ENCODE measurements at regions not wholly inside any gene's neighbourhood (a gene's known extent, or its start where the extent isn't known, plus 50 kb on each side); places are given as distances from the start of the nearest gene placed in this dataset.

- TF ChIP-seq EED (IDR thresholded peaks at IDR 0.05; ENCODE audit: low read depth) = peak; percentile 53
- TF ChIP-seq CBX5 (IDR thresholded peaks at IDR 0.05; ENCODE audit: low read depth) = no peak; the same call in 1 of the 2 replicates
- TF ChIP-seq FOXM1 (IDR thresholded peaks at IDR 0.05; ENCODE audit: low read depth, low read length) = 0 out of 2 replicates have a peak, but pooled peaks have one; percentile 34
- no peak for TF ChIP-seq EP300 (IDR thresholded peaks at IDR 0.05; ENCODE audit: borderline replicate concordance in 1 of 2, control insufficient read depth in 1 of 2, low read depth in 2 of 2, low read length in 2 of 2)
- TF ChIP-seq KLF5 (IDR thresholded peaks at IDR 0.05; ENCODE audit: partially characterized antibody) = no peak
- peak; percentile 49; the same call in 1 of the 2 replicates for TF ChIP-seq RAD51 (IDR thresholded peaks at IDR 0.05)
- no peak for TF ChIP-seq JUNB (IDR thresholded peaks at IDR 0.05)
- no peak for TF ChIP-seq MAX (IDR thresholded peaks at IDR 0.05; ENCODE audit: low read depth, low read length)
- TF ChIP-seq ZNF622 (IDR thresholded peaks at IDR 0.05) = no peak
- no peak for TF ChIP-seq FOXK2 (IDR thresholded peaks at IDR 0.05)
- TF ChIP-seq CBX3 (IDR thresholded peaks at IDR 0.05; ENCODE audit: borderline replicate concordance, low read depth) = no peak
- TF ChIP-seq MYB (IDR thresholded peaks at IDR 0.05; ENCODE audit: borderline replicate concordance, low read depth, low read length) = no peak
- TF ChIP-seq CTCF (IDR thresholded peaks at IDR 0.05 in 2 of 3, conservative IDR thresholded peaks at IDR 0.05 in 1 of 3; ENCODE audit: control insufficient read depth in 2 of 3, extremely low read depth in 1 of 3, insufficient read depth in 1 of 3, low read depth in 3 of 3, low read length in 3 of 3) = no peak
- TF ChIP-seq NR2F1 (conservative IDR thresholded peaks at IDR 0.05) = no peak
- TF ChIP-seq USF1 (IDR thresholded peaks at IDR 0.05; ENCODE audit: borderline replicate concordance, extremely low read length, insufficient read depth, low read depth, low read length) = no peak
- no peak for TF ChIP-seq YBX1 (IDR thresholded peaks at IDR 0.05)
- TF ChIP-seq HDGF (IDR thresholded peaks at IDR 0.05) = 0 out of 2 replicates have a peak, but pooled peaks have one; percentile 74
- no peak for TF ChIP-seq HDAC2 (IDR thresholded peaks at IDR 0.05)
- no peak for TF ChIP-seq ESRRA (IDR thresholded peaks at IDR 0.05; ENCODE audit: low read length)
- no peak for TF ChIP-seq KAT2A (conservative IDR thresholded peaks at IDR 0.05; ENCODE audit: control insufficient read depth, low read depth, low read length)
- peak; percentile 74 for TF ChIP-seq IKZF1 (conservative IDR thresholded peaks at IDR 0.05)
- TF ChIP-seq DPF2 (IDR thresholded peaks at IDR 0.05) = peak; percentile 63; the same call in 1 of the 2 replicates
- TF ChIP-seq POLR2AphosphoS2 (IDR thresholded peaks at IDR 0.05; ENCODE audit: low read depth, low read length) = no peak
- no peak for TF ChIP-seq BCL11A (IDR thresholded peaks at IDR 0.05; ENCODE audit: low read depth, low read length)
- no peak for TF ChIP-seq BACH1 (IDR thresholded peaks at IDR 0.05; ENCODE audit: borderline replicate concordance)
- no peak for TF ChIP-seq PML (IDR thresholded peaks at IDR 0.05; ENCODE audit: low read length)
- TF ChIP-seq POLR2A (IDR thresholded peaks at IDR 0.05; ENCODE audit: low read depth, low read length) = peak; percentile 68
- no peak for TF ChIP-seq ZNF384 (IDR thresholded peaks at IDR 0.05; ENCODE audit: borderline replicate concordance, low read depth, low read length)
- TF ChIP-seq BHLHE40 (IDR thresholded peaks at IDR 0.05; ENCODE audit: borderline replicate concordance in 1 of 2, low read depth in 2 of 2, low read length in 1 of 2) = peak in 1 of 2 experiments; percentile 35; a peak in 1 of 4 replicates
- TF ChIP-seq RELA (IDR thresholded peaks at IDR 0.05; ENCODE audit: borderline replicate concordance, partially characterized antibody) = peak; percentile 31
- TF ChIP-seq IKZF2 (IDR thresholded peaks at IDR 0.05) = peak; percentile 29 to 60; a peak in 2 of 4 replicates
These were observed 109.9 kb downstream of the NCOR2 start (continued) for GRCh38 chr12:124457287-124458219.

Data from GM12878 (cell line).